H9 (cell line): ENCODE measurements at regions not wholly inside any gene's neighbourhood (a gene's known extent, or its start where the extent isn't known, plus 50 kb on each side); places are given as distances from the start of the nearest gene placed in this dataset.

ENCODE experiments used
- DNase-seq: peaks from one replicate; pipeline ENCODE4 v3.0.0-alpha.2; 2017
- H2AFZ ChIP-seq: one replicate; pipeline ENCODE4 v1.6.1; 2013; ENCODE audit warnings: mild to moderate bottlenecking, low read length, control low read depth, moderate library complexity
- H2AK5ac ChIP-seq: 2 replicates; pipeline ENCODE4 v1.6.1; 2013; ENCODE audit warnings: low read length, control low read depth, mixed read lengths; ENCODE audit not compliant: insufficient read length
- H2BK120ac ChIP-seq: one replicate; pipeline ENCODE4 v1.6.1; 2013; ENCODE audit warnings: low read depth, mild to moderate bottlenecking, low read length, control low read depth, inconsistent platforms; ENCODE audit not compliant: poor library complexity, severe bottlenecking
- H2BK12ac ChIP-seq: 2 replicates; pipeline ENCODE4 v1.6.1; 2013; ENCODE audit warnings: low read length, control low read depth, mixed read lengths, low read depth; ENCODE audit not compliant: insufficient read length
- H2BK15ac ChIP-seq: 2 replicates; pipeline ENCODE4 v1.6.1; 2013; ENCODE audit warnings: low read depth, low read length, control low read depth
- H2BK20ac ChIP-seq: one replicate; pipeline ENCODE4 v1.6.1; 2013; ENCODE audit warnings: low read depth, mild to moderate bottlenecking, low read length, control low read depth, inconsistent platforms; ENCODE audit not compliant: poor library complexity, severe bottlenecking
- H2BK5ac ChIP-seq: 2 replicates; pipeline ENCODE4 v1.6.1; 2013; ENCODE audit warnings: low read length, control low read depth, mixed read lengths; ENCODE audit not compliant: insufficient read length
- H3K14ac ChIP-seq: 2 replicates; pipeline ENCODE4 v1.6.1; 2013; ENCODE audit warnings: low read length, control low read depth; ENCODE audit not compliant: insufficient read depth
- H3K18ac ChIP-seq: 2 replicates; pipeline ENCODE4 v1.6.1; 2013; ENCODE audit warnings: low read depth, mild to moderate bottlenecking, mixed read lengths, low read length, control low read depth; ENCODE audit not compliant: insufficient read length
- H3K23ac ChIP-seq: 2 replicates; pipeline ENCODE4 v1.6.1; 2013; ENCODE audit warnings: low read length, control low read depth, mixed read lengths, low read depth; ENCODE audit not compliant: insufficient read length
- H3K23me2 ChIP-seq: 2 replicates; pipeline ENCODE4 v1.6.1; 2013; ENCODE audit warnings: low read depth, mild to moderate bottlenecking, mixed read lengths, low read length, control low read depth; ENCODE audit not compliant: insufficient read length, poor library complexity, severe bottlenecking
- H3K27ac ChIP-seq: 2 replicates; pipeline ENCODE4 v1.5.1; 2013; ENCODE audit warnings: low read length, control low read depth, mixed read lengths, low read depth; ENCODE audit not compliant: insufficient read length
- H3K27me3 ChIP-seq: 2 replicates; pipeline ENCODE4 v1.6.1; 2013; ENCODE audit warnings: low read length, control low read depth, inconsistent platforms; ENCODE audit not compliant: insufficient read depth
- H3K4ac ChIP-seq: 2 replicates; pipeline ENCODE4 v1.6.1; 2013; ENCODE audit warnings: low read depth, mild to moderate bottlenecking, control low read depth, inconsistent platforms, low read length, moderate library complexity
- H3K4me1 ChIP-seq: 2 replicates; pipeline ENCODE4 v1.6.1; 2013; ENCODE audit warnings: low read length, control low read depth, inconsistent platforms; ENCODE audit not compliant: insufficient read depth
- H3K4me2 ChIP-seq: 2 replicates; pipeline ENCODE4 v1.6.1; 2013; ENCODE audit warnings: low read length, control low read depth, mixed read lengths; ENCODE audit not compliant: insufficient read length, insufficient read depth
- H3K56ac ChIP-seq: 2 replicates; pipeline ENCODE4 v1.6.1; 2013; ENCODE audit warnings: low read depth, mild to moderate bottlenecking, mixed read lengths, low read length, control low read depth; ENCODE audit not compliant: insufficient read length
- H3K79me1 ChIP-seq: 2 replicates; pipeline ENCODE4 v1.6.1; 2013; ENCODE audit warnings: low read depth, mild to moderate bottlenecking, moderate library complexity, low read length, control low read depth, inconsistent platforms; ENCODE audit not compliant: insufficient read depth, poor library complexity, severe bottlenecking
- H3K79me2 ChIP-seq: 2 replicates; pipeline ENCODE4 v1.6.1; 2013; ENCODE audit warnings: low read length, control low read depth, inconsistent platforms; ENCODE audit not compliant: insufficient read depth
- H3K9ac ChIP-seq: 2 replicates; pipeline ENCODE4 v1.6.1; 2013; ENCODE audit warnings: low read length, control low read depth, mixed read lengths; ENCODE audit not compliant: insufficient read length; ENCODE audit errors: extremely low read depth
- H3K9me3 ChIP-seq: one replicate; pipeline ENCODE4 v1.6.1; 2013; ENCODE audit warnings: low read depth, low read length, inconsistent platforms; ENCODE audit not compliant: control insufficient read depth
- H3T11ph ChIP-seq: one replicate; pipeline ENCODE4 v1.6.1; 2013; ENCODE audit warnings: mild to moderate bottlenecking, low read length, control low read depth, inconsistent platforms
- H4K20me1 ChIP-seq: one replicate; pipeline ENCODE4 v1.6.1; 2013; ENCODE audit not compliant: control insufficient read depth, insufficient read length, insufficient read depth
- H4K5ac ChIP-seq: 2 replicates; pipeline ENCODE4 v1.6.1; 2013; ENCODE audit warnings: low read depth, mild to moderate bottlenecking, mixed read lengths, low read length, control low read depth; ENCODE audit not compliant: insufficient read length
- H4K8ac ChIP-seq: replicated peaks from 2 replicates; pipeline ENCODE4 v1.6.1; 2013; ENCODE audit warnings: low read length, control low read depth, mixed read lengths, low read depth; ENCODE audit not compliant: insufficient read length
- H4K91ac ChIP-seq: 2 replicates; pipeline ENCODE4 v1.6.1; 2013; ENCODE audit warnings: low read depth, mild to moderate bottlenecking, moderate library complexity, mixed read lengths, low read length, control low read depth; ENCODE audit not compliant: insufficient read length
- H3K27ac Mint-ChIP-seq, 3 experiments: 2 replicates in 2 of 3; 3 replicates in 1 of 3; pipeline ENCODE4 v1.8.0; 2020 to 2021; ENCODE audit warnings: mixed read lengths in 3 of 3, mild to moderate bottlenecking in 1 of 3, moderate library complexity in 1 of 3
- H3K27me3 Mint-ChIP-seq: 2 replicates; pipeline ENCODE4 v1.8.0; 2021; ENCODE audit warnings: low read depth, mild to moderate bottlenecking, moderate library complexity, mixed read lengths
- H3K36me3 Mint-ChIP-seq, 3 experiments: 2 replicates in 2 of 3; 3 replicates in 1 of 3; pipeline ENCODE4 v1.8.0; 2020 to 2021; ENCODE audit warnings: low read depth in 3 of 3, mixed read lengths in 3 of 3; ENCODE audit not compliant: insufficient read depth in 1 of 3
- H3K4me1 Mint-ChIP-seq, 2 experiments: 2 replicates each; pipeline ENCODE4 v1.8.0; 2020; ENCODE audit warnings: mixed read lengths in 2 of 2
- H3K4me3 Mint-ChIP-seq, 2 experiments: 2 replicates in 1 of 2; 3 replicates in 1 of 2; pipeline ENCODE4 v1.8.0; 2020 to 2021; ENCODE audit warnings: mild to moderate bottlenecking in 2 of 2, mixed read lengths in 2 of 2, moderate library complexity in 1 of 2
- H3K9me3 Mint-ChIP-seq, 2 experiments: 2 replicates in 1 of 2; 3 replicates in 1 of 2; pipeline ENCODE4 v1.8.0; 2020; ENCODE audit warnings: mild to moderate bottlenecking in 2 of 2, mixed read lengths in 2 of 2, moderate library complexity in 1 of 2
- CTCF ChIP-seq: fragments of 200-600 bp; sonication (generic); conservative IDR thresholded peaks from 3 replicates; pipeline ENCODE4 v1.8.0; 2021; ENCODE audit warnings: antibody characterized with exemption, mild to moderate bottlenecking

- Histone ChIP-seq H3K56ac (no peak overlapping the region), H3K9ac (no peak overlapping the region), H4K91ac (no peak overlapping the region), H2BK12ac (no peak overlapping the region), H2BK15ac (no peak overlapping the region), H2BK5ac (no peak overlapping the region), H4K8ac (no peak overlapping the region), H3K79me1 (no peaks in the 10 kb centered on the region), H3K79me2 (no peaks in the 10 kb centered on the region), H3K14ac (no peak overlapping the region), H3K27ac (no peak overlapping the region), H2BK120ac (no peak overlapping the region), H3K18ac (no peak overlapping the region), H2BK20ac (no peak overlapping the region), H3K4me1 (no peaks in the 10 kb centered on the region; the same call in 1 of the 2 replicates), H3K23ac (no peak overlapping the region), H2AFZ (no peak overlapping the region), H4K5ac (no peak overlapping the region), H3T11ph (no peak overlapping the region), H3K9me3 (no peaks in the 10 kb centered on the region), H2AK5ac (no peak overlapping the region), H3K27me3 (no peaks in the 10 kb centered on the region), H3K4ac (no peak overlapping the region), H3K4me2 (no peak overlapping the region), H4K20me1 (no peaks in the 10 kb centered on the region), H3K23me2 (no peaks in the 10 kb centered on the region)
- H3K4me3 Mint-ChIP-seq = no peak overlapping the region
- H3K9me3 Mint-ChIP-seq = 0 out of 5 replicates have a peak, but pooled peaks cover 0 to under 1% of the 10 kb centered on the region in 2 experiments
- peaks cover 24 to 32% of the 10 kb centered on the region in 2 experiments for H3K4me1 Mint-ChIP-seq
- no peak for DNase-seq
- H3K27ac Mint-ChIP-seq = no peak overlapping the region
- no peaks in the 10 kb centered on the region for H3K27me3 Mint-ChIP-seq
- H3K36me3 Mint-ChIP-seq = no peaks in the 10 kb centered on the region; a peak in 1 of 7 replicates
- TF ChIP-seq CTCF = no peak
Observed at GRCh38 chr12:105725054-105725453, 394.6 kb downstream of the C12orf75 start.
